ENCODE measurements at regions not wholly inside any gene's neighbourhood (a gene's known extent, or its start where the extent isn't known, plus 50 kb on each side); places are given as distances from the start of the nearest gene placed in this dataset.
A peak's percentile ranks its signal among the peaks of the same experiment; 100 is the strongest.

- no peak for DNase-seq (ENCODE audit: low spot score)
These were observed 93.2 kb upstream of the SERP2 start for GRCh38 chr13:44280456-44280855.

GRCh38 chr13:44281252-44282000, 92.2 kb upstream of the SERP2 start:
- no peak for DNase-seq (ENCODE audit: low spot score)

- no peak for DNase-seq (ENCODE audit: low spot score)
These were observed 90.0 kb upstream of the SERP2 start for GRCh38 chr13:44283600-44283999.

GRCh38 chr13:44287958-44288357, 85.7 kb upstream of the SERP2 start:
- DNase-seq (ENCODE audit: low spot score) = no peak

- DNase-seq (ENCODE audit: low spot score) = no peak
These were observed 81.1 kb upstream of the SERP2 start for GRCh38 chr13:44292545-44292944.

- DNase-seq (ENCODE audit: low spot score) = no peak
These were observed 80.2 kb upstream of the SERP2 start for GRCh38 chr13:44293374-44293773.

GRCh38 chr13:44293908-44294735, 79.5 kb upstream of the SERP2 start:
- DNase-seq (ENCODE audit: low spot score) = no peak

GRCh38 chr13:44294876-44295275, 78.7 kb upstream of the SERP2 start:
- no peak for DNase-seq (ENCODE audit: low spot score)

GRCh38 chr13:44296856-44297255, 76.8 kb upstream of the SERP2 start:
- no peak for DNase-seq (ENCODE audit: low spot score)

GRCh38 chr13:44298314-44298713, 75.3 kb upstream of the SERP2 start:
- DNase-seq (ENCODE audit: low spot score) = no peak

GRCh38 chr13:44299152-44299943, 74.3 kb upstream of the SERP2 start:
- no peak for DNase-seq (ENCODE audit: low spot score)

- DNase-seq (ENCODE audit: low spot score) = no peak
These were observed 72.6 kb upstream of the SERP2 start for GRCh38 chr13:44300895-44301638.

GRCh38 chr13:44301639-44302015, 72.0 kb upstream of the SERP2 start:
- no peak for DNase-seq (ENCODE audit: low spot score)

GRCh38 chr13:44302233-44302632, 71.4 kb upstream of the SERP2 start:
- no peak for DNase-seq (ENCODE audit: low spot score)

GRCh38 chr13:44302940-44303575, 70.6 kb upstream of the SERP2 start:
- DNase-seq (ENCODE audit: low spot score) = no peak

- DNase-seq (ENCODE audit: low spot score) = no peak
These were observed 69.8 kb upstream of the SERP2 start for GRCh38 chr13:44303681-44304432.

GRCh38 chr13:44304433-44304725, 69.2 kb upstream of the SERP2 start:
- DNase-seq (ENCODE audit: low spot score) = no peak

- no peak for DNase-seq (ENCODE audit: low spot score)
These were observed 68.3 kb upstream of the SERP2 start for GRCh38 chr13:44305286-44305685.

- no peak for DNase-seq (ENCODE audit: low spot score)
These were observed 67.7 kb upstream of the SERP2 start for GRCh38 chr13:44305917-44306370.

- peak; percentile 63 for DNase-seq (ENCODE audit: low spot score)
These were observed 67.0 kb upstream of the SERP2 start for GRCh38 chr13:44306371-44307192.

All from hepatic stellate cell (primary cell).